NCI-H2029 (cell line): ENCODE measurements at regions not wholly inside any gene's neighbourhood (a gene's known extent, or its start where the extent isn't known, plus 50 kb on each side); places are given as distances from the start of the nearest gene placed in this dataset.

ENCODE experiments used
- DNase-seq: peaks from one replicate; lab custom pipeline; 2025; lab: John Stamatoyannopoulos, UW

GRCh38 chr18:61948846-61949438 lies 56.1 kb upstream of the RNF152 start:
- no peak for DNase-seq

- DNase-seq = no peak
Observed at GRCh38 chr18:61948281-61948741, 55.5 kb upstream of the RNF152 start.

DNA sequence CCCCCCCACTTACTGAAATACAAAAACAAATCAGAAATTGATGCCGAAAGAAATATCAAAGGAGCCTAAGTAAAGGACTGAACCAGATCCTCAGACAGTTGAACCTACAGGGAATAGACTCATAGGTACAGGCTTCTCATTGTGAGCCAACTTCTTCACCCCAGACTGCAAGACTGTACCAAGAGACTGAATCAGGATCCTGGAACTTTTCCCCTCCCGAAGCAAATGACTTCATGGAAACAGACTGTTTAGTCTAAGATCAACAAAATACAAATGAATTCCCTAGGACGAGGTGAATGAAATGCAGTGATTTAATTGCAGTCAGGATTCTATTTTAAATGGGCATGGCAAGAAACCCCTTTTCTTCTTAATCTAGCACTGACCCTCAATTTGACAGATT lies 53.6 kb upstream of the RNF152 start:
- DNase-seq = no peak

DNA sequence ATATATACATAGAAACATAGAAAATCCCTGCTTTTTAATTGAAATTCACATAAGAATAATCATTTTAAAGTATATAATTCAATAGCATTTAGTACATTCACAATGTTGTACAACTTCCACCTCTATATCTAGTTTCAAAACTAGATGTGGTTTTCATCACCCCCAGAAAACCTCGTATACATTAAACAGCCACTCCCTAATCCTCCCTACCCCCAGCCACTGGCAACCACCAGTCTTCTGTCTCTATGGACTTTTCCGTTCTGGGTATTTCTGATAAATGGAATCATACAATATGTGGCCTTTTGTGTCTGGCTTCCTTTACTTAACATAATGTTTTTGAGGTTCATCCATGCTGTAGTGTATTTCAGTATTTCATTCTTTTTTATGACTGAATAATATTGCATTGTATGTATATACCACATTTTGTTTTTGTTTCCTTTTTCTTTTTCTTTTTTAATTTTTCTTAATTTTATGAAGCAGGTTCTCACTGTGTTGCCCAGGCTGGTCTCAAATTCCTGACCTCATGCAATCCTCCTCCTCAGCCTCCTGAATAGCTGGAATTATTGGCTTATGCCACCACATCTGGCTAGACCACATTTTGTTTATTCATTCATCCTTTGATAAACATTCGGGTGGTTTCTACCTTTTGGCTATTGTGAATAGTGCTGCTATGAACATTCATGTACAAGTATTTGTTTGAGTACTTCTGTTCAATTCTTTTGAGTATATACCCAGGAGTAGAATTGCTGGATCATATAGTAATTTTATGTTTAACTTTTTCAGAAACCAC lies 50.6 kb upstream of the RNF152 start:
- no peak for DNase-seq
